A673 (cell line): ENCODE measurements at regions not wholly inside any gene's neighbourhood (a gene's known extent, or its start where the extent isn't known, plus 50 kb on each side); places are given as distances from the start of the nearest gene placed in this dataset.

ENCODE experiments used
- CTCF ChIP-seq: fragments of 300-800, 200-600 bp; sonication (generic); conservative IDR thresholded peaks from 2 replicates; pipeline ENCODE4 v1.5.1; 2017; ENCODE audit warnings: low read depth, mild to moderate bottlenecking, antibody characterized with exemption, low read length, moderate library complexity, mixed read lengths
- EZH2 ChIP-seq: fragments of 200-600 bp; sonication (generic); IDR thresholded peaks from 2 replicates; pipeline ENCODE4 v1.6.1; 2017; ENCODE audit warnings: borderline replicate concordance, low read depth, mild to moderate bottlenecking, mixed read lengths, antibody characterized with exemption, low read length; ENCODE audit not compliant: poor library complexity, severe bottlenecking

DNA sequence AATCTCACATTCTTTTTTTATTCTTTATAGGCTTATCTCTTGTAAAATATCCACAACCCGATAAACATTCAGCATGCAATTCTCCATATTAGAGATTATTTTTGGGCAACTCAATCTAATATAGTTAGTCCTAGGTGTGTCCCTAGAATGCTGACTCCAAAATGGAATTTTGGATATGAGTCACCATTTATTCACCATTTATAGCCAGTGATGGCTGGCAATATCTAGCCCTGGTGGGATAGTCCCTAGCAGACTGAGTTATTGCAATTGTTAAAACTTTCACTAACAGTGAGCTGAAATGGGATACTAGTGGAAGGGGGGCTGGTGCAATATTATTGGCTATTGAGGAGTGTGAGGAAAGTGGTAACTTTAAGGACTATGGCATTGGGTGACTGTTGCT, 401.6 kb downstream of the SLC4A3 start:
- TF ChIP-seq CTCF (no peak), EZH2 (no peak)
